HG03469 (cell line): ENCODE measurements at regions not wholly inside any gene's neighbourhood (a gene's known extent, or its start where the extent isn't known, plus 50 kb on each side); places are given as distances from the start of the nearest gene placed in this dataset.

Experiments
- ATAC-seq: cut with Tn5 transposase; IDR thresholded peaks from one replicate; pipeline ENCODE4 v1.9.1; 2021; ENCODE audit warnings: mild to moderate bottlenecking, moderate library complexity, moderate number of reproducible peaks; ENCODE audit not compliant: unreplicated experiment

DNA sequence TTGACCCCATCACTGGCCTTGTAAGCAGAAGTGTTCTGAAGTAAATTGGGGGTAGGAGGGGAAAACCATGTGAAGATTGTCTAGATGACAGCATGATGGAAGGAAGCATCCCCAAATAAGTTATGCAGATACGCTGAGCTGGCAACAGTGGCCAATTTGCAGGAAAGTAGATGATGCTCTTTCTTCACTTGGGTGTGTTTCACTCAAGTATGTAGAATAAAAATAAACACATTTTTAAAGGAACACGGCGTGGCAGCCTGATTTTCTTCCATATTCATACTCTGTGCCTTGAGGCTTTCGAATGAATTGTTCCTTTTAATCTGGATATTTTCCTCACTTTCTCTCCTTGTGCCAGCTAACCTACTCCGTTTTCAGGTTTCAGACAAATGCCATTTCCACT lies 295.5 kb upstream of the DPYD start:
- no peak for ATAC-seq

DNA sequence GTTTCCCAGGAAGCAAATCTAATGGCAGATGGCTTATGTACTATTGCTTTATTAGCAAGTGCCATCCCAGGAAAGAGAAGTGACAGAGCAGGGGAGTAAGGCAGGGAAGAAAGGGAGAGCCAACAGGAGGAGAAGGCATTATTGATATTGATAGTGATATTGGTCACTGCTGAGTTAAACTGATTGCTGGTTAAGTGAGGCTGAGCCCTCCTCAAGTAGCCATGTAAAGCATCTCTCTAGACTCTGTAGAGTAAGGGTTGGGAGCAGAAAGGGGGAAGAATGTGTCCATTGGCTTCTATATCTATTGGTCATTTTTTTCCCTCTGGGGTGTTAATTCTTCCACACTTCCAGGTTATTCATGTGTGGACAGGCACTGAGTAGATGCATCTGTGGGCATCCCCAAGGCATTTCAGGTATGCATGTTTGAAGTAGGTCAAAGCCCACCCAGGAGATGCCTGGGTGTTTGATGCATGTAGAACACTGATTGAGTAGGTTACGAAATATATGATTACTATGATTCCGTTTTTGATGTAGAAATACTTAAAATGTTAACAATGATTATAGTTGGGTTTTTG lies 290.5 kb upstream of the DPYD start:
- no peak for ATAC-seq

DNA sequence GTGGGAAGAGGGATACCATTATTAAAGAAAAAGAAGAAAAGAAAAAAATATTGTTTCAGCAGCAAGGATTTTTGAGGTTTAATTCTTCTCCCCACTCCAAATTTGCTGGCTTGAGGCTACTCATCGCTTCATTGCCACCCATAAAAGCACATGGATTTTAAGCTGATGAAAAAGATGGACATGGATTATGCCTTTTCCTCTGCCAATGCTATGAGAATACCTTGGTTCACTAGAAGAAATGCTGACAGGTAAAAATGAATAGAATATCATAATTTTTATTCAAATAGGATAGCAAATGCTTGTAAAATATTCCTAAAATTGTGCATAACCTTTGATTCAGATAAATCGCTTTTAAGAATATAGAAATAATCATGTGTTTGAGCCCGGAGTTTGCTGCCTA lies 289.7 kb upstream of the DPYD start:
- no peak for ATAC-seq

DNA sequence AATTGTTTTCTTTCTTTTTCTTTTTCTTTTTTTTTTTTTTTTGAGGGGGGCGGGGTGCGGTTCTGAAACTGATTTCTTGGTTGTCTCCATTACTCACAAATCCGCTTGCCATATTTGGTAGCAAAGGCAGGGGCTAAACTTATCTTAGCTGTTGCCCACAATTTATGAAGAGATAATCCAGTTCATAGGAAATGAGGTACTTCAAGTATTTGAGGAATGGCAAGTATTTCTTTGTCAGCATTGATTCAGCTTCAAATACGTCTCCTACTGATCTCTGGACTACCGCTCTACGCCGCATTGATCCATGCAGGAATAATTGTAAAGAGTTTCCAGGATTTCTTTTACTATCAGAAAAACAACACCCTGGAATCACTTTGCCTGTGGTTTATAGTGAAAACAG lies 289.2 kb upstream of the DPYD start:
- no peak for ATAC-seq

DNA sequence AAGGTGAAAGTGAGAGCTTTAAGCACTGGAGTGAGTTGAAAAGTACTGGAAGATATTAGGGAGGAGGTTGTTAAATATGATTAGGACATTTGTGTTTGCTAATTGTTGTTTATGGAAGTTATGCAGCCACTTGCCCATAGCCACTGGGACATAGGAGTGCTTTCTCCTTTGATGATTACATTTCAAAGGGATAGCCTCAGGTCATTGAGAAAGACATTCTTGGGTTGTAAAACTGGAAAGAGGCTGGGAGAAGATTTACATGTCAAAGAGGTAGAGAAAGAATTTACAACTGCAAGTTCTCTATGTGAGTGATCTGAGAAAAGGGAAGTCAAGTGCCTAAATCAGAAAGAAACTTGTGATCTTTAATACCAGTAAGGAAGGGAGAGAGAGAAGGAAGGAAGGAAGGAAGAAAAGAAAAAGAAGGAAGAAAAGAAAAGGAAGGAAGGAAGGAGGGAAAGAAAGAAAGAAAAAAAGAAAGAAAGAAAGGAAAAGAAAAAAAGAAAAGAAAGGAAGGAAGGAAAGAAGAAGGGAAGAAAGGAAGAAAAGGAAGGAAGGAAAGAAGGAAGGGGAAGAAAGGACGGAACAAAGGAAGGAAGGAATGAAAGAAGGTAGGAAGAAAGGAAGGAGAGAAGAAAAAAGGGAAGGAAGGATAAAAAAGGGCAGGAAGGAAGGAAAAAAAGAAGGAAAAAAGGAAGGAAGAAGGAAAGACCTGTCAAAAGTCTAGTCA lies 284.6 kb upstream of the DPYD start:
- ATAC-seq, result no peak

DNA sequence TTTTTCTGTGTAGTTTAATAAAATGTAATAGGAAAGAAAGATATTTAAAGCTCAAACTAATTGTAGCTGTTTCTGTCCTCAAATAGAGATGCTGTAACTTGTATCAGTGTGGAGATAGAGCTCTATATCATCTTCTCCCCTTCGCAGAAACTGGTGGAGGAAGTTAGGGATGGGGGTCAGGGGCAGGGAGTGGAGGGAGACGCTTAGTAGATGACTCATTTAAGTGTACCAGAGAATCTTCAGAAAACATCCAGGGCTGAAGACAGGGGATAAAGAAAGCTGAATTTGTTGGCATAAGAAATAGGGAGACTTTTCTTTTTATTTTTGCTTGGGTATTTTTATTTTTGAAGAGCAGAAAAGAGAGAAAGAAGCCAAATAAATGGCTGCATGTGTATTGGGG lies 282.6 kb upstream of the DPYD start:
- no peak for ATAC-seq

DNA sequence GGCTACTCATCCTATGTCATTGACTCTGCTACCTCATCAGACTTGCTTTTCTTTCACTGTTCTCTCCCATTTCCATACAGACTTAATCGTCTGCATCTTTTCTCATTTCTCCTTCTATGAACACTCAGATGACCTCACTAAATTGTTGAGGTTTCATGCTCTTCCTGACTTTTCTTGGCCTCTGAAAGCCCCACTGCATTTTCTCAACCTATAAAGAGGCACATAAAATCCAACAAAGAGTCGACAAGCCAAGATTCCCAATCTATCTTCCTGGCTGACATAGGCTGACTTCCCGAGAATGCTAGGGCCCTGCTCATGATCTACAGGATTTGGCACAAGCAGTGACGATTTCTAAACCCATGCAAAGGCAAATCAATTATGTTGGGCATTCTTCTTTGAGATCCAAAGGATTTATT lies 280.8 kb upstream of the DPYD start:
- ATAC-seq, result no peak

DNA sequence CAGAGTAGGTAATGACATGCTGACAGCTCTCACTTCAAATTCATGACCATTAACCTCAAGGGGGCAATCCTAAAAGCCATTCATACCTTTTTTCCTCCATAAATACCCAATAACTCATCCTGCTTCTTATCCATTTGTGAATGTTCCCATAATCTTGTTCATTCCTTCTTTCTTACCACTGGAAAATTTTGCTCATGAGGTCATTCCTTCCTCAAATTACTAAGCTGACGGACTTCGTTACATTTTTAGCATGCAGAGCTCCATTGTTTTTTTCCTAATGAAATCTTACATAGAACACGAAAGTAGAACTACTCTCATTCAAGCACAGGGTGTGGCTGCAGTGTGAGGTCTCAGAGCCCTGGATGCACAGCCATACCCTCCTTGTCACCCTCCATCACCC lies 276.5 kb upstream of the DPYD start:
- no peak for ATAC-seq

DNA sequence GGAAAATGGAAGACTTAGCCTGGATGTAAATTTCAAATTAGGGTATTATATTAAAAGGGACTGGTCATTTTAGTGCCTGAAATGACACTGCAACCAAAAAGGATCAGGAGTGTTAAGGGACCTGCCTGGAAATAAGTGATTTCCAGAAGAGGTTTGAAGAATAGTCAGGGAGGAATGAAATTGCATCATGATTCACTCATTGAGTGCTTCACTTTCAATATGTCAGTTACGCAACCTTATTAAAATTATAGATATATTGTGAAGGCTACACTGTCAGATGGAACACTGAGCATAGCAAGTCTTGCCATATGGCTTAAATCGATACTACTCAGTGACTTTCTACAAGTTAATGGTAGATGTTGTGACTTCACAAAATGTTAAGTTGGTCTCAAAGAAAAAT lies 275.2 kb upstream of the DPYD start:
- no peak for ATAC-seq

DNA sequence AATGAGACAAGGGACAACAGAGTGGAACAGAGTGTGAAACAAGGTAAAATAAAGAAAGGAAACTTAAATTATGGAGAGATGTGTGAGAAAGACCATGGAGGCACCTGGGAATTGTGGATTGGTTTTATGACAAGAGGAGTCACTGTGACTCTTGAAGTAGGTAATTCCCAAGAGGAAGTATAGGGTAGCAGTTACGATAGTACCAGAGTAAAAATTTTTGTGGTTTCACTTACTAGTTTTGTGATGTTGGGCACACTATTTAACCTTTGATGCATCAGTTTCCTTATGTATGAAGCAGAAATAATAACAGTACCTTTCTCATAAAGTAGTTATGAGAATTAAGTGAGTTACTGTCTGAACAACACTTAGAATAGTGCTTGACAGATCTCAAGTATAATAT lies 267.9 kb upstream of the DPYD start:
- no peak for ATAC-seq

DNA sequence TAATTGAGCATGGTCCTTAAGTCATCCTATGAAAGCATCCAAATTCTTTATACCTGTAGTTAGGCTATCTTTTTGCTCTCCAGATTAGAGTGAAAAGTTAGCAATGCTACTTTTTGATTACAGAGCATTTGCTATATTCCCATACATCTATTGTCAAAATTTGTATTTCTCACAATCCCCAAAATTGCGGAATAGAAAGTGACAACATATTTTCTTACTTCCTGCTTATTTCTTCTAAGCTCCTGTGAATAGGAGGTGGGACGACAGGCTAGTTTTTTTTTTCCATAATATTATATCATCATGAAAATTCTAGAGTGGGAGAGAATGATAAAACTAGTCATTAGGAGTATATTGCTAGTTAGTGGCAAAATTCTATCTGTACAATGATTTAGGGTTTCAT lies 264.0 kb upstream of the DPYD start:
- no peak for ATAC-seq

DNA sequence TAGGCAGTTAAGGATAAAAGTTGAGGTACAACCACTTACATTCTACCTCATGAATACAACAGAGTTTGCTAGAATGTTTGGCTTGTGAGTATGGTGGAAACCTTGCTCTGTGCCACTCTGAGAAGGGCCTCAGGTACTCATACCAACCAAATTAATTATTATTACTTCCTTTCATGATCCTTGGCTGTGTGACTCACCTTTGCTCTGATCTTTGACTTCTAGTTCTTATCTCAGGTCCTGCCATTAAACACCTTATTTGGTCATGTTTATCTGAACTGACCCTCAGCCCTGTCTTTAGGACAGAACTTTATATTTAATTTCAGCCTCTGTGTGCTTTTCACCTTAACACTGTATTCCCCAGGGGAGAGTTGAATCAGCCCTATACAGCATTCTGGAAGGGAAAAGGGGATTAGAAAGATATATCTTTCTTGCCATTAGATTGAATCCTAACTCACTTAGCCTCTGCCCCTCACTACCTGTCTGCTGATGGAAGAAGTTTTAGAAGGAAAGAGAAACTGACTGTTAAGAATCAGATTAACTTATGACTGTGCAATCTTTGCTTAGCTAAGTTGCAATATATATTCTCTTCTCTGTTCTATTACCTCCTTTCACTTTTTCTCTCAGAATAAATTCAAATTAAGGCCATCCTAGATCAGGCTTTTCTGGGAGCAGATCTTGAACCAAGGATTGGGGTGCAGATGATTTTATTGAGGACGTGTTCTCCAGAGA lies 260.4 kb upstream of the DPYD start:
- no peak for ATAC-seq

DNA sequence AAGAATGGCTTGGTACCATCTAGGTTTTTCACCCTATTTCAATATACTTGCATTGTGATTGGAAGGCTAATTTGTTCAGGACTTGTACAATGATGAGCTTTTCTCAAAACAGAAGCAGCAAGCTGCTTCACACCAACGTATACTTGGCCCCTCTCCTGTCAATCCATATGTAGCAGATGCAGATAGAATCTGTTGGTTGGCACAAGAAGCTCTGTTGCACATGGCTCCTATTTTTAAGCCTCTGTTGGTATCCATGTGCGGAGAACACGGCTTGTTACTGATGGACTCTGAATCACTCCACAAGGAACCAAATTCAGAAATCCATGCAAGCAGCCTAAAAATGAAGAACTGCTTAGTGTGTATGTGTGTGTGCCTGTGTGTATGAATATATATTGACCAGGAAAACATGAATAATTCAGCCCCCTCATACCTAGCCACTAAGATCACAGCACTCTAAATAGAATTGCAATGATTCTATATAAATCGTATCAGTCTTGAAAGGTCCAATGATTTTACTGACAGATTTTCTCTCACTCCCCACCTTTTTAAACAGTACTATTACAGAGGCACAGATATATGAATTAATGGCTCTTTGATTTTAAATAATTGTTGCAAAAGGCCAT lies 258.4 kb upstream of the DPYD start:
- ATAC-seq, result no peak

DNA sequence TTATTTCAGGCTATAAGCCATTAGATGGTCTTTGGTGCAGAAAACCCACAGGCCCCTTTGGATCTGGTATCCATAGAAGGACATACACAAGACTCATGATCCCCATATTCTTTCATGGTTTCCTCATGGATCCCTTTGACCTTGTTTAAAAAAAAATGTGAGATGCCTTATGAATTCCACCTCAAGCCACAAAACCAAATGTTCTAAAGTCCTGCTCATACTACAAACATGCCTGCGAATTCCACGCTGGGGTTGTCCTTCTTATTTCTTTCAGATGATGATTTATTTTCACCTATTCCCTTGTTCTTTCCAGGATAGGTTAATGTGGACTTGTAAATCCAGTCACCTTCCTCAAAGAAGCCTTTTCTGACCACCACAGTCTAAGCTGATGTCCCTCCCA lies 256.9 kb upstream of the DPYD start:
- ATAC-seq, result no peak

DNA sequence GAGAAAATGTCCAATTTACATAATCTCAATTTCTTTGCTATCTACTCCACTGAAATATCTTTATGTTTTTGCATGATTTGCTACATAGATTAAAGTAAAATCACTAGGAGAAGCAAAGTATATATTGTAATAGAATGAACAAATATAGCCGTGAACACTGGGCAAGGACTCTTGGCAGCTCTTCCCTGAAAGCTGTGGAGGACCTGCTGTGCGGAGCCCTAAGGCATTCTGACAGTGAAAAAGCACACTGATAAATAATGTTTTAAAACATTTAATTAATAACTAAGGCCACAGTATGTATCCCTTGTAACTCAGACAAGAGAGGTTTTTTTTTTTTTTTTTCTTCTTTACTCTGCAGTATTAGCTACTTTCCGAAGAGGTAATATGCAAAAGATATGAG lies 256.1 kb upstream of the DPYD start:
- ATAC-seq, result no peak

DNA sequence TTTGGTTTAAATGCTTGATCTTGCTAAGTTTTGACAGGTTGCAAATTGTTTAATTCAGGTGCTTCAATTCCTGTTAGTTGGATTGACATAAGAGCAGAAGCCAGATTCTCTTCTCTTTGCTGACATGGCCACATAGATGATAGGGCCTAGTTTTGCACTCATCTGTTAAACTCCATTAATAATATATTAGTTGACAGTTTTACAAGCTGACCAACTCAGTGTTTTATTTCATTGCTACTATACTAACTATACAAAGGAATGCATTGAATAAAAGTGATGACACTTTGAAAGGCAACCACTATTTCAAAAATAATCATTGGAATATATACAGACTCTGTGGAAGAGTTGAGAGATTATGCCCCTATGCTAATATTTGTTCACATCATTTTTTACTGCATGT lies 255.6 kb upstream of the DPYD start:
- ATAC-seq, result no peak

DNA sequence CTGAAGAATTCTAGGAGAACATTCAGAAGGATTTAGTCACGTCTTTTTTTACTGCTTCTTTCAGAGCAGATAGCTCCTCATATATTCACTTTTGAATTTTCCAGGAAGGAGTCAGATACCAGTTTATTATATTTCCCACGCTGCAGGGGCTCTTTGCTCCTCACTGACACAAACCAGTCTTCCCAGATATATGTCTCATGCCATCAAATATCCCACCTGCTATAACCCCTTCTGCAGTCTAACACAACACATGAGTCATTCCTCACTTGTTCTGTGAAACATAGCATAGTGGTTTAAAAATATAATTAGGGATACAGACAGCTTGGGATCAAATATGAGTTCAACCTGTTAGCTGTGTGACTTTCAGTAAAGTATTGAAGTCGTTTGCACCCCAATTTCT lies 251.7 kb upstream of the DPYD start:
- ATAC-seq, result no peak

DNA sequence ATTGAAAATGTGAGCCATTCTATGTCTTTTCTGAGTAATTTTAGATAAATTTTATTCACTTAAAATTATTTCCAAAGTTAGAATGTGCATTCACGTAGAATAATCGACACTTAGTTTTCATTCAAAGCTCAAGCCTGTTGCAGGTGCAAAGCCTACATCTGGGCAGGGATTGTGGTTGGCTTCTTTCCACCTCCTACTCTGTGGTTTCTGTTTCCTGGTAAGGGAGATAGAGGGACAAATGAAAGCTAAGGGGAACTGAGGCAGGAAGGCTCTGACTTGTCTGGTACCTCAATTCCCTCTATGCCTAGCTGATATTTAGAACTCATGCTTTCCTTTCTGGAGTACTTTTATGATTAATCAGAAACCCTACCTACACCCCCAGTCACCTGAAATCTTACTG lies 251.2 kb upstream of the DPYD start:
- ATAC-seq, result no peak

DNA sequence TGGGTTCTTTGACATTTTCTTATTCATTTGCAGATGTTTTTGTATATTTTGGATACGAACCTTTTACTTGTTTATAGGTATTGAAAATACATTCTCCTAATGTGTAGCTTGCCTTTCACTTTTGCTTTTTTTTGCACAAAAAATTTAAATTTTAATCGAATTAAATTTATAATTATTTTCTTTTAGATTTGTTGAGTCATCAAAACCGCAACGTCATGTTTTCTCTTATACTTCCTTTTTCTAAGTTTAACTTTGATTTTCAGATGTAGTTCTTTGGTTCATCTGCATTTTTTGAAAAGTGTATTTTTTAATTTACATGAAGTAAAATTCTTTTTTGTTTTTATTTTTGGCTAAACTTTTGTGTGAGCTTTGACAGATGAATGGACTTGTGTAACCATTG lies 243.7 kb upstream of the DPYD start:
- no peak for ATAC-seq

DNA sequence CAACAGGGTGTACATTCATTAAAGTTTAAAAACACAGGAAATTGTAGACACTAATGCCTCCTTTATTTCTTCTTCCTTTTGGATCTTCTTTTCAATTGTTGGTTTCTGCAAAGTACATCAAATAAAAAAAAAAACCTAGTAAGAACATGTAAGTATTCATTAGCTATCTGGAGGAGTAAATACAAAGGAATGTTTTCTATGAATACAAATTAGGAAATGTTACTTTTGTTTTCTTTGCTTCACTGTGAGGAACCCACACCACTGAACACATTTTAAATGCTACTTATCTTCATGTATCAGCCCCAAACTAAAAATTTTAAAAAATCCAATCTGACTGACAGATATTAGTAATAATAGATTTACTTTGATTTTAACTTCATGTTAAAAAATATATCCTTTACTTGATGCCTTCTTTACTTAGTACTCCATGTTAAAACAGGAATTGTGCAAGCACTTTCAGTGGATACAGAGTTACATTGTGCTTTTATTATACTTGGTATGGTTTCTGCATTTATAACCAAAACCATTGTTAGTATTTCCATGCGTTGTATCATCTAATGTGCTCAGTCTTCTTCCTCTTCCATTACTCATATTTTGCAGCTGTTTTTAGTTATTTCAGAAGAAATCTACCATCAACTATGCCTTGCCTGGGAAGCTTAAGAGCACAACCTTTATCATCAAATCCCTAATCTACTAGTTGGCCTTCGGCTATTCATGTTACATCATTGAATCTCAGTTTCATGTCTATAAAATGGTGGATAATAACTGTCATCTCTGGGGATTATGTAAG lies 236.9 kb upstream of the DPYD start:
- no peak for ATAC-seq

DNA sequence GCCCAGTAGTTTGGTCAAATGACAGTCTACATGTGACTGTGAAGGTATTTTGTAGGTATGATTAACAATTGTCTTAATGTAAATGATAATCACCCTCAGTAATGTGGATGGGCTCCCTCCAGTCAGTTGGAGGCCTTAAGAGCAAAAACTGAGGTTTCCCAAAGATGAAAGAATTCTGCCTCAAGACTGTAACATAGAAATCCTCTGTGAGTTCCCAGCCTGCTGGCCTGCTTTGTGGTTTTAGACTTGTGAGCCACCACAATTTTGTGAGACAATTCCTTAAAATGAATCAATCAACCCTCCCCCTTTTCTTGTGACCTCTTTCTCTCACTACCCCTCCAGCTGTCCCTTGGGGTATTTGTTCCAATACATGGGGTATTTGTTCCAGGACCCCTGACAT lies 226.4 kb upstream of the DPYD start:
- ATAC-seq, result no peak
